ENCODE measurements at regions not wholly inside any gene's neighbourhood (a gene's known extent, or its start where the extent isn't known, plus 50 kb on each side); places are given as distances from the start of the nearest gene placed in this dataset.

DNA sequence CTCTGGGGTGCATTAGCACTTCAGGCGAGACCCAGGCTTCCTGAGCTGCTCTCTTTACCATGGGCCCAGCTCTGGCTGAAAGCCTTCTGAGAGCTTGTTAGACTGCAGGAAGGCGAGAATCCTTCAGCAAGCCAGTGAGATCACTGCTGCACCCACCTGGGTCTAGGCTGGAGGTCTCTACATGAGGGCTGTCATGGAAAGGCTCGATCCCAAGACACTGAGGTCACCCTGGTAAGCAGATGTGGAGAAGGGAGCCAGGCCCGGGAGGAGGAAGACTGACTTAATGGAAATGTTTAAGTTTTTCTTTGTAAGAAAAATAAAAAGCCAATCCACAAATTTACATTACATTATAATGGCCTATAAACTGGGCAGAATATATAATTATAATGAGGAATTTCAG, 684.5 kb downstream of the TNS3 start:
- intact Hi-C loops (cut with DNase I) = no loop called here
- H3K4me1 ChIP-seq = no peaks in the 10 kb centered on the region
- H3K27ac ChIP-seq = no peak overlapping the region
- TF ChIP-seq, protein P1, sequence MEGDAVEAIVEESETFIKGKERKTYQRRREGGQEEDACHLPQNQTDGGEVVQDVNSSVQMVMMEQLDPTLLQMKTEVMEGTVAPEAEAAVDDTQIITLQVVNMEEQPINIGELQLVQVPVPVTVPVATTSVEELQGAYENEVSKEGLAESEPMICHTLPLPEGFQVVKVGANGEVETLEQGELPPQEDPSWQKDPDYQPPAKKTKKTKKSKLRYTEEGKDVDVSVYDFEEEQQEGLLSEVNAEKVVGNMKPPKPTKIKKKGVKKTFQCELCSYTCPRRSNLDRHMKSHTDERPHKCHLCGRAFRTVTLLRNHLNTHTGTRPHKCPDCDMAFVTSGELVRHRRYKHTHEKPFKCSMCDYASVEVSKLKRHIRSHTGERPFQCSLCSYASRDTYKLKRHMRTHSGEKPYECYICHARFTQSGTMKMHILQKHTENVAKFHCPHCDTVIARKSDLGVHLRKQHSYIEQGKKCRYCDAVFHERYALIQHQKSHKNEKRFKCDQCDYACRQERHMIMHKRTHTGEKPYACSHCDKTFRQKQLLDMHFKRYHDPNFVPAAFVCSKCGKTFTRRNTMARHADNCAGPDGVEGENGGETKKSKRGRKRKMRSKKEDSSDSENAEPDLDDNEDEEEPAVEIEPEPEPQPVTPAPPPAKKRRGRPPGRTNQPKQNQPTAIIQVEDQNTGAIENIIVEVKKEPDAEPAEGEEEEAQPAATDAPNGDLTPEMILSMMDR (IDR thresholded peaks at IDR 0.05) = no peak
- DNase-seq (ENCODE audit: low spot score in 2 of 2) = no peak
- H3K9me3 ChIP-seq = no peaks in the 10 kb centered on the region
- no peak overlapping the region for H3K4me3 ChIP-seq
- no peaks in the 10 kb centered on the region for H3K27me3 ChIP-seq
- H3K36me3 ChIP-seq = no peaks in the 10 kb centered on the region

DNA sequence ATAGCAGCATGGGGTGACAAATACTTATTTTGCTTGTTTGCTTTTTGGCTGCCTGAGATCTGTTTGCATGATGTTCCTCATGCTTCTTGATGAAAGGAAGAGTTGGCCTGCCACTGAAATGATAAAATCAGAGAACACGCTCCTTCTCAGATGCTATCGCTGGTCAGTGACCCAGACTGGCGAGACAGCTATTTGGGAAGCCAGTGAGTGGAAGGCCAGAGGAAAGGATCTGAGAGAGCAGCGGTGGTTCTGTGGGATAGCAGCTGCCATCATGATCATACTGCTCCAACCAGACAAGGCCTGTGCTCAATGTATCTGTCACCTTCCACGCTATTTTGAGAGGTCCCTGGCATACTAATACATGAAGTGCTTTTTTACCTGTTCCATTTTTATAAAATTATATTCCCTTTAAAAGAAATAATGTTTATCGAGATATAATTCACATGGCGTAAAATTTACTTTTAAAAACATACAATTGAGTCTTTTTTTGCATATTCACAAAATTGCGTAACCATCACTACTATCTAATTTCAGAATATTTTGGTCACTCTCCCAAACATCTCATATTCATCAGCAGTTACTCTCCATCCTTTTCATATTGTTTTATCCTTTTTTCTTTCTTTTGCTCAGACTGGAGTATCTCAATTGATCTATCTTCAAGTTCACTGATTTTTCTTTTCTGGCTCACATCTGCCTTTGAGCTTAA, 695.1 kb downstream of the TNS3 start:
- no peak overlapping the region for H3K4me3 ChIP-seq
- no peak overlapping the region for H3K27ac ChIP-seq
- H3K4me1 ChIP-seq = no peaks in the 10 kb centered on the region
- H3K9me3 ChIP-seq = peaks cover 10 to 27% of the 10 kb centered on the region in 2 donors
- H3K36me3 ChIP-seq = no peaks in the 10 kb centered on the region
- DNase-seq (ENCODE audit: low spot score in 2 of 2) = no peak
- TF ChIP-seq, protein P1 (IDR thresholded peaks at IDR 0.05) = no peak
- H3K27me3 ChIP-seq = no peaks in the 10 kb centered on the region
- intact Hi-C loops (cut with DNase I) = no loop called here

DNA sequence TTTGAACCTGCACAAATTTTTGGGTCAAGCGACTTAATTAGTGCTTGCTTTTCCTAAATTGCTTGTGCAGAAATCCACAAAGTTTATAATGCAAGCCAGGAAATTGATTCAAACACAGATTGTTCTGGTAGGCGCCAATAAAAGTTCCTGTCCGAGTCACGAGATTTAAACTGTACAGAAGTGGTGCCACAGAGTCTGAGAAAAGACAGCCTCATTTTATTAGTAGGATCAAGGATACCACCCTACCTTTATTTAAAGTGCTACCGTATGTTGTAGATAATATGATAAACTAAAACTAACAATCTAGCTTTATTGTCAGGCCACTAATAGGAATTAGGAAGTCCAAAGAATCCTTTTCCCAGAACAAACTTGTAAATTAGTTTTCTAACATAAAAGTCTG, 696.7 kb downstream of the TNS3 start:
- TF ChIP-seq, protein P1 (IDR thresholded peaks at IDR 0.05) = no peak
- no peaks in the 10 kb centered on the region for H3K27me3 ChIP-seq
- H3K9me3 ChIP-seq = peaks cover 10 to 23% of the 10 kb centered on the region in 2 donors
- DNase-seq (ENCODE audit: low spot score in 2 of 2) = no peak
- no peak overlapping the region for H3K27ac ChIP-seq
- no peaks in the 10 kb centered on the region for H3K4me1 ChIP-seq
- H3K4me3 ChIP-seq = no peak overlapping the region
- H3K36me3 ChIP-seq = no peaks in the 10 kb centered on the region
- intact Hi-C loops (cut with DNase I) = no loop called here

DNA sequence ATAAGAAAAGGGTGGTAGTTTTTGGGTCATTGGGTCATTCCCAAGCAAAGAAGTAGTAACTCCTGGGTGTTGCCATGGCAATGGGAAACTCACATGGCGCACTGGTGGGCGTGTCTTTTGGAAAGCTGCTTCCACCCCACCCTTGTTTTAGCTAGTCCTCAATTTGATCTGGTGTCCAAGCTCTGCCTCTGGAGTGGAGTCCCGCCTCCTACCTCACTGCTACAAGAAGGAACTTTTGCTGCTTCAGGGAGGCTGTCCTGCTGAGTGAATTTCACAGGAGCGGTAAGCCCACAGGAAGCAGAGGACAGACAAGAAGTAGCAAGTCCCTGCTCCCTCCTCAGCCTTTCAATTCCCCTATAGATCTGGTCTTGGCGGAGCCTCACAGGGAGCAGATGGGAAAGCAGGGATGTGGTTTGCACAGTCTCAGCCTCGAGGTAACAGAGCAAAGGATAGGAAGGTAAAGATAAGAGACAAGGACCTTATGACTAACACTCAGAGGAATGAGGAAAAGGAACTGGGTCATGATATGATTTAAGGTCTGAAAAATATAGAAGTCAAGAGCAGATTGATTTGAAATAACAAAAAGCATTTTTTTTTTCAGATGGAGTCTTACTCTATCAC, 700.3 kb downstream of the TNS3 start:
- Histone ChIP-seq H3K4me3 (no peak overlapping the region), H3K27ac (no peak overlapping the region), H3K27me3 (no peaks in the 10 kb centered on the region), H3K4me1 (no peaks in the 10 kb centered on the region), H3K36me3 (no peaks in the 10 kb centered on the region), H3K9me3 (no peaks in the 10 kb centered on the region)
- intact Hi-C loops (cut with DNase I) = no loop called here
- DNase-seq (ENCODE audit: low spot score in 2 of 2) = no peak
- TF ChIP-seq, protein P1 (IDR thresholded peaks at IDR 0.05) = no peak

DNA sequence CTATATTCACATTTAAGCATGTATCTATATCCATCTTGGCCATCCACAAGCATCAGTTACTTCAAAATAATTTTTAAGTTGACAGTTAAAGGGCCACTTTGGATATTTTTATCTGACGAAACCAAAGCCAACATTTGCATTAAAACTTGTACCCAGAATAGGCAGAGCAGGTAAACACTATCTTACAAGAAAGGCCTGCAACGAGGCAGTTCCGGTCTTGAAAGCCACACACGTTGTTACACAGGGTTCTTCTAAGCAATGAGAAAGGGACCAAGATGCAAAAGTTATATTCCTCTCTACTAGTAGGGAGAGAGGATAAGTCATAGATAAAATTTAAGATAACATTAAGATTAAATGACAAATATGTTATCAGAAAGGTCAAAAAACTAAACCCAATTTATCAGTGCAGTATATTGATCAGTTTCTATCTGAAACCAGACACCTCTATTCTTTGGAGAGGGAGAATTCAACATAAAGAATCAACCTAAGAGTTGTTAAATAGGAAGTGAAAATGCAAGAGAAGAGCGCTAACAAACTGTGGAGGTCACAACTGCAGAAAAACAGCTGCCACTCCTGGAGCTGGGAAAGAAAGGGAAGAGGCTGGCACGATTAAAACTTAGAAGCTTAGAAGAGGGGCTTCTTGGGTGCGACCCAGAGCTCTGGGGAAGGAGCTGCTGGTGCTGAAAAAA, 701.3 kb downstream of the TNS3 start:
- intact Hi-C loops (cut with DNase I) = no loop called here
- Histone ChIP-seq H3K27me3 (no peaks in the 10 kb centered on the region), H3K4me1 (no peaks in the 10 kb centered on the region), H3K36me3 (no peaks in the 10 kb centered on the region), H3K9me3 (no peaks in the 10 kb centered on the region), H3K4me3 (no peak overlapping the region), H3K27ac (no peak overlapping the region)
- TF ChIP-seq, protein P1 (IDR thresholded peaks at IDR 0.05) = no peak
- DNase-seq (ENCODE audit: low spot score in 2 of 2) = no peak

Data from ascending aorta (tissue), 2 donors.